Hypothalamus (tissue), 51 donors: ENCODE measurements at regions not wholly inside any gene's neighbourhood (a gene's known extent, or its start where the extent isn't known, plus 50 kb on each side); places are given as distances from the start of the nearest gene placed in this dataset.

Experiments
- DNase-seq, 51 donors: peaks; one replicate each; lab custom pipeline; 2025; lab: John Stamatoyannopoulos, UW

DNA sequence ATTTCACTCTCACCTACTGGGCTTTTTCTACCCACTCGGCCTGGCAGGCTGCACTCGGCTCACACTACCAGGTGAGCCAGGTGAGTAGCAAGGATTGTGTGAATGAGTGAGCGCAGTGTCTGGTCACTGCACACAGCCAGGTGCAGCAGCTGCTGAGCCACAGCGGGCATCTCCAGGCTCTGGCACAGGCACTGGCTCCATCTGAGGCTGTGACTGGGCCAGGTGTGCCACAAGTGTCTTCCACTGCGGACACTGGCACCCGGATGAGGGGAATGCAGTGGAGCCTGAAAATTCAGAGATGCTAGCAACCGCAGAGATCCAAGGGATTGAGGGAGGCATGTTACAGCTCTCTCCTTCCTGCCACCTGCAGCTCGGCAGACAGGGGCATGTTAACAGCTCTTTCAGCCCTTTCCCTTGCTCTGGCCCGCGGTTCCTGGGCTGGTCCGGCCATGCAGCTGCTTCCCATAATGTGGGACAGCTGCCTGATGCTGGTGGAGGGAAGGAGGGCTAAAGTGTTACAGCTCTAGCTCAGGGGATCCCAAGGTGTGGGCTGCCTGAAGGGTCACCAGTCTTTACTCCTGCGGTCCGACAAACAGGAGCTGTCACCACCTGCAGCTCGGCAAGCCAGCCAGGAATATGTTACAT, 1038.3 kb downstream of the AMY1C start:
- DNase-seq: no peak

DNA sequence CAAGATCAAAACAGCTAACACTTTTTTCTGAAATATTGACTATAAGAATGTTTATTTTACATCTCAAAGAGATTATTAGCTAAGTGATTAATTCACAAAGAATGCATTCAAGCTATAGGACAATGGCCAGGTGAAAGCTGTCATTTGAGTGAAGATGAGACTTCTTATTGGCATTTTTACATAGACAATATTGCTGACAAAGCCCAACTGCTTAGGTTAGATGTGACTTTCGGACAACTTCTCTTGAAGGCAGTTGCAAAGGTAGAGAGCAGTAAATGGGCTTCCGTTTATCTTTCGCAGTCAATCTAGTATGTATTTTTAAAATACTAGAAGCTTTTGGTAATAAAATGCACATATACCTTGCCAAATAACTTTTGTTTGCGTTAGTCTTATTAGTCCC, 1041.3 kb downstream of the AMY1C start:
- DNase-seq: no peak

DNA sequence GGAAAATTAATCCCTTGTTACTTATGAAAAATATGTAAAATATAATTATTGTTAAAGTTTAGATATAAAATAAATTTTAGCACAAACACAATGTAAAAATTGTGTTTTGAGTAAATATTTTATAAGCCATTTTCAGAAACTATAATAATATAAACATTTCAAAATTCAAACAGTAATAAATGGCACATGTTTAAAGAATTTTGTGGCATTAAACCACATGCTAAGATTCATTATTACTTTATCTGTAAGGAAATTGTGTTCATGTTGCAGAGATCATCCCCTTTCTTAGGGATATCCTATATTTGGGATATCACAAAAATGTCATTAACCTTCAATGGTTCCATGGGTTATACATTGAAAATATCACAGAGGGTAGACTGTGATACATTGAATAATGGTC, 1044.3 kb downstream of the AMY1C start:
- no peak for DNase-seq

DNA sequence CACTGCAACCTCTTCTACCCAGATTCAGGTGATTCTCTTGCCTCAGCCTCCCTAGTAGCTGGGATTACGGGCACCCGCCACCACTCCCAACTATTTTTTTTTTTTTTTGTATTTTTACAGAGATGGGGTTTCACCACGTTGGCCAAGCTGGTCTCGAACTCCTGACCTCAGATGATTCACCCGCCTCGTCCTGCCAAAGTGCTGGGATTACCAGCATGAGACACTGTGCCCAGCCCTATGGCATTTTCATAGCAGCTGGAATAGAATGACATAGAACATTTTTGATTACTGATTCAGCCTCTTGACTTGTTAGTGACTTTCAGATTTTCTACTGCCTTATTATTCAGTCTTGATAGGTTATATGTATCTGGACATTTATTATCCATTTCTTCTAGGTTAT, 1046.2 kb downstream of the AMY1C start:
- no peak for DNase-seq

DNA sequence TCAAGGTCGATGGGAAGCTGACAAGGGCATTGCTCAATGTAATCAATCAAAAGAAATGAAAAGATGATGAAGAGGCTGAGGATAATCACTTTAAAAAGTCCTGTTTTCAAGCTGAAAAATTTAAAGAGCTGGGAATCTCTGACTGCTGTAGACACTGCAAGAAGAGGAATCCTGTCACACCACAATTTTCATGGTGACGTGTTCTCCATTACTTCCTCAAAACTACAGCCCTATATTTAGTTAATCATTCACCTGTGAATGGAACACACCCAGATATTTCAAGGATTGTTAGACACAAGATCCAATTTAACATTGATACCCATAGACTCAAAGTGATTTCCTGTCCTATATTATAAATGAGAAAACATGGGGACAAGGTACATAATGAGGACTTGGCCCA, 1048.3 kb downstream of the AMY1C start:
- DNase-seq: no peak

DNA sequence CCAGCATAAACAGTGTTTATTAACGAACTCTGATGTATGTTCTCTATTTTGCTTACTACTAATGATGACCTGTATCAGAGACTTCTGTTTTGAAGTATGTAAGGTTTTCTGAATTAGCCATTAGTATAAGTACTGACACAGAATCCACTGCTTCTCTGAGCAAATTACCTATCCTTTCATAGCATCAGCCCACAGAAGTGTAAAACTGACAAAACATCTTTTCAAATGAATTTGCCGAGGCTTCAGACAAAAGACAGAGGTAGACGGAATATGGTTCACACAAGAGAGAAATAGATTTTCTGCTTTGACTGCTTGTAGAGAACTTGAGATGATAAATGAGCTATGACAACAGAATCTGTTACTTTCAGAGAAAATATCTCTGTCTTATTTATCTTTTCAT, 1051.6 kb downstream of the AMY1C start:
- DNase-seq: no peak

DNA sequence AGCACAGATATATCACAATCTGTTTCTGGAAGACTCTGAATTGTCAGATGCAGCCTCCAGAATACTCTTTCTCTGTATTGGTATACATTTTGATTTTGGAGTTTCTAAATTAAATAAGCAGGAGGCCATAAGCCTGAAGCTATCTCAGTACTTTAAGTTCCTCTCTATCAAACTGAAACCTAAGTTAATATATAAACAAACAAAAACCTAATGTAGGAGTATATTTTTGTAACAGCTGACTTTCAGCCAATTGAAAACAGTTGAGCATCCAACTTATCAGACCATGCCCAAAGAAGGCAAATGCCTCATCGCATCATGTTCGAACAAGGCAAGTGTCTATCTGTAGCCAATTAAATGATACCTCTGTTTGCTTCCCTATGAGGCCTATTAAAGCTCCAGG, 1054.4 kb downstream of the AMY1C start:
- no peak for DNase-seq

DNA sequence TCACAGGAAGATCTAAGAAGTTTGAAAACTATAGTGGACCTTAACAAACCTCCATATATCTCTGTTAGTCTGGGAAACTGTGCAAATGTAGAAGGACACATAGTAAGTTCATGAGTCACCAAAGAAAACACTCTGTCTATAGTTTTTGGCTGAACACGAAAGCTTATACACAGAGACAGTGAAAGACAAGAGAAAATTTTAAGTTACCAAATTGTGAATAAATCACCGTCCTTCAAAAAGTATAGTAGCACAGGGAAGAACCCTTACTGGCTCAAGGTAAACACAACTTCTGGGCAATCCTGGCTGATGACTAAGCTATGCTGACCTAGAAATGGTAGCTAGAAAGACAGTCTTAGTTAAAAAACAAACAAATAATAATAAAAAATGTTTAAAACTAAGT, 1057.9 kb downstream of the AMY1C start:
- DNase-seq: no peak

DNA sequence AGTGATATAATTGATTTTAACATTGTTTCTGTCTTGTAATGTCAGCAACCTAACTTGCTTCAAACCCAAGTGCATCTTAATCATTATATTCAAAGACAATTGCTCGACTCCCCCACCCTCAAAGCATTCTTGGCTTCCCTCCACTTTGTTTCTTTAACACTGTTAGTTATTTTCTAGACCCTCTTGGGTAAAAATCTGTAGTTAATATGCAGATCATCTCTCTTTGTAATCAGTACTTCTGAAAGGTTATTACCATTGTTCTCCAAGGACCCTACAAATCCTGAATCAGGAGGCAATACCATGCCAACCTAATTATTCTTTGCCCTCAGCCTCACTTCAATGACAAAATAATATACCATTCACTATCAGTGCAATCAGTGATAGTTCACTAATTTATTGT, 1075.7 kb downstream of the AMY1C start:
- DNase-seq: no peak

DNA sequence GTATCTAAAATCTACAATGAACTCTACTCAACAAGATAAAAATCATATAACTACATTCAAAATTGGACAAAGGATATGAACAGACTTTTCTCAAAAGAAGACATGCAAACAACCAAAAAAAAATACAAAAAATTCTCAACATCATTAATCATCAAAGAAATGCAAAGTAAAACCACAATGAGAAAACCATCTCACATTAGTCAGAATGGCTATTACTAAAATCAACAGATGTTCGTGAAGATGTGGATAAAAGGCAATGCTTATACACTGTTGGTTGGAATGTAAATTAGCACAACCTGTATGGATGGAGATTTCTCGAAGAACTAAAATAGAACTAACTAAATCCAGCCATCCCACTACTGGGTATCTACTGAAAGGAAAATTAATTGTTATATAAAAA, 1080.8 kb downstream of the AMY1C start:
- no peak for DNase-seq

DNA sequence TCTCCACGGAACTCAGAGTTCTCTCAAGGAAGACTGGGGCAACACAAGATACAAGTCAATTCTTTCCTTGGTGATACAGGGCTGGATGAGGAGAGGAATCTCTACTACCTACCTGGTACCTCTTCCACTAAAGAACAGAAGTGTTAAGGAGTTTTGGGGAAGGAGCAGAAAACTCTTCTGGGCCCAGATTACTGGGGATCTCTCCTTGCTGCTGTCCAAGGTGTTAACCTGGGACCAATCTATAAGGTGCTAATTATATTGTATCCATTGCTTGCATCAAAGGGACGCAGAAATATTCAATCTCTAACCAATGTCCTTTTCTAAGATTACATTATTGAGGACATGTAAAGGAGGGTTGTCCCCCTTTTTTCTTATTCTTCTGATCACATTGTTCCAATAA, 1102.5 kb downstream of the AMY1C start:
- DNase-seq: no peak

DNA sequence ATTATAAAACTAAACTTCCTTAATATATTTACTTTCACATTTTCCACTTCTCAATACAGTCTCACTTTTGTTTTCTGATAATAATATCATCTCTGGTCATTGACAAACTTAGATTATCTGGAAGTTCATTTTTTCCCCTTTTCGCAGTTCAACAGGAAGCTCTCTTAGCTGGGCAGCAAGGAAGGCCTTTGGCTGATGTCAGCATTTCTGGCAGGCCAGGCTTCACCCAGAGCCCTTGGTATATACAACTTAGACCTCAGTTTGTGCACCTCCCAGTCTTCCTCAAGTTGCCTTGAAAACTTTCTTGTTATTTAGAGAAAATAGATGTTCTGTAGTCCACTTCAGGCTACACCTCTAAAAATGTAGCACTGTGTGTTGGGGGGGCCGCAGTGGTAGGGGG, 1103.6 kb downstream of the AMY1C start:
- no peak for DNase-seq

DNA sequence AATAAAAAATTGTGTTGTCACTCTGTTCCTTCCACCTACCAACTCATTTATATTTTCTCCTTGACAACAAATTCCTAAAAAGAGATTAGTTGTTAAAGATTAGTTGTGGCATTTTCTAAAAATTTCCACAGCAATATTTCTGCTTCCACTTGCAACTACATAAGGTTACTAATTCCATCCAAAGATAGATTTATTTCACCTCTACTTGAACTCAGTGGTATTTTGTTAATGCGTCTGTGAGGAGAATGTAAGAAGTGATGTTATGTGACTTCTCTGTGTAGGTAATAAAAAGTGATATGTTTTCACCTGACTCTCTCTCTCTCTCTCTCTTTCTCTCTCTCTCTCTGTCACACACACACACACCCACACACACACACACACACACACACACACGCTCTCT, 1104.8 kb downstream of the AMY1C start:
- DNase-seq: no peak

DNA sequence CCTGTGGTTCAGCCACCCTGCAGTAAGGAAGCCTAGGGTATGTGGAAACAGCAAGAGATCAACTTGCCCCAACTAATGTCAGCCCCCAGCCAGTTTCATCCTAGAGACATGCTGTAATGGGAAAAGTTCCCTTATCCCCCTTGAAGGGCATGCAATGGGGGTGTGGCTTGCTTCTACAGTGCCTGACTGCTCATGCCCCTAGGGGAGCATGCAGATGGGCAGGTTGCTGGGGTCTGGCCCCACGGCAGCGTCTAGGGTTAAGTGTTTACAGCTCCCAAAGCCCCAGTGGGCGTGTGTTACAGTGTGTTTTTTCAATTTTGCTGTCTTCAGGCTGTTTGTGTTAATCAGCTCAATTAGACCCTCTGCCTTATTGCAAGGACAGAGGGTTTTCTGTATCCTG, 1105.9 kb downstream of the AMY1C start:
- no peak for DNase-seq

DNA sequence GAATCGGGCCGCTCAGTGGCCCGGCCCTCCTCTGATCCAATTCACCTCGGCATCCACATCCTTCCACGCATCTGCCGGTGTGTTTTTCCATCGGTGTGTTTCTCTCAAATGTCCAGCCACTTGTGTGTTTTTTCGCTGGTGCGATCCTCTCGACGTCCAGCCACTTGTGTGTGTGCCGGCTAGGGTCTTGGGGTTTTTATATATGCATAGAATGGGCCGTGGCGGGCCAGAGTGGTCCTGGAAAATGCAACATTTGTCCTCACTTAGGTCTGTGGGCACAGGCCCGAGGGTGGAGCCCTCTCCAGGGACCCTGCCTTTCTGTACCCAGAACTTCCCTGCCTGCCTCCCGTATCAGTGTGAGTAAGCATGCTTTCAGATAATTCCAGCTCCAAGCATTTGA, 1106.4 kb downstream of the AMY1C start:
- DNase-seq: no peak

DNA sequence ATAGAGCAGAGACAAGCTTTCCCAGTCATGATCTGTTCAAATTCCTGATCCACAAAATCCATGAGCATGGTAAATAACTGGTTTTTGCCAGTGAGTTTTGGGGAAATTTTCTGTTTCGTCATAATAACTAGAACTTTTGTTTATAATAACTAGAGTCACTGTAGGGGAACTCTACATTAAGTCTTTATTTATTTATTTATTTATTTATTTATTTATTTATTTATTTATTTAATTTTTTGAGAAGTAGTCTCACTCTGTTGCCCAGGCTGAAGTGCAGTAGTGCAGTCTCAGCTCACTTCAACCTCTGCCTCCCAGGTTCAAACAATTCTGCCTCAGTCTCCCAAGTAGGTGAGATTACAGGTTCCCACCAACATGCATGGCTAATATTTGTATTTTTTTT, 1106.8 kb downstream of the AMY1C start:
- no peak for DNase-seq

DNA sequence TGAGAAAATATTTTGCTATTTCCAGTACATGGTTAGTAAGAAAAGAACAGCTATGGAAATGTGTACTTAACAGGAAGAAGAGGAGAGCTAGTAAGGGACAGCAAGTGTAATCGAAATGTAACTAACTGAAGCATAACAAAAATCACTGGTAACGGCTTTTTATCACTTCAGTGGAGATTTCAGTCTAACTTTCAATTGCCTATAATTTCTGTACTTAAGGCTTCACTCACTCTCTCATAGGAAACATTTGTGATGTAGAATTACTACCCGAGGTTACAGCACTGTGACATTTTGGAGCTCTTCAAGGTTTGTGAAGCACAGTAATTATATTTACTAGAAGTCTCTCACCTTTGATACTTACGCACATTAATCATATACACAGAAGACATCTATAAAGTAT, 1119.1 kb downstream of the AMY1C start:
- no peak for DNase-seq

DNA sequence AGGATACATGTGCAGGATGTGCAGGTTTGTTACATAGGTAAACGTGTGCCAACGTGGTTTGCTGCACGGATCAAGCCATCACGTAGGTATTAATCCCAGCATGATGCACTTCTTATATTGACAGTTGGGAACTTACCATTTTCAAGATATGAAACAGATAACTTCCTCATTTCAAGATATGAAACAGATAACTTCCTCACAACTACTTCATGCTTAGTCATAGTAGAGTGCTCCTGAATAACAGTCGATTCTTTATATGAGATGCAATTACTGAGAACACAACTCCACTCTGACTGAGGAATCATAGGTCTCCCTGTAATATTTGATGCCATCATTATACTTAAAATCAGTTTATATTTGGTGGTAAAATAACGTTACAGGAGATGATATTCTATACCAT, 1124.3 kb downstream of the AMY1C start:
- no peak for DNase-seq

DNA sequence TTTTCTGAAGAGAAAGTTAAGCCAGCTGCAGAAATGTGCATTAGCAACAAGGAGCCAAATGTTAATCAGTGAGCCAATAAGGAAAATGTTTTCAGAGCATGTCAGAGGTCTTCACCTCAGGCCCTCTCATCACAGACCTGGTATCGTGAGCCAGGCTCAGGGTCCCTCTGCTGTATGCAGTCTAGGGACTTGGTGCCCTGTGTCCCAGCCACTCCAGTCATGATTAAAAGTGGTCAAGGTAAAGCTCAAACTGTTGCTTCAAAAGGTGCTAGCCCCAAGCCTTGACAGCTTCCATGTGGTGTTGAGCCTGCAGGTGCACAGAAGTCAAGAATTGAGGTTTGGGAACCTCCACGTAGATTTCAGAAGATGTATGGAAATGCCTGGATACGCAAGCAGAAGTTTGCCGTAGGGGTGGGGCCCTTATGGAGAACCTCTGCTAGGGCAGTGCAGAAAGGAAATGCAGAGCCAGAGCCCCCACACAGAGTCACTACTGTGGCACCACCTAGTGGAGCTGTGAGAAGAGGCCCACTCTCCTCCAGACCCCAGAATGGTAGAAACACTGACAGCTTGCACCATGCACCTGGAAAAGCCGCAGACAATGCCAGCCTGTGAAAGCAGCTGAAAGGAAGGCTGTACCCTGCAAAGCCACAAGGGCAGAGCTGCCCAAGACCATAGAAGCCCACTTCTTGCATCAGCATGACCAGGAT, 1128.7 kb downstream of the AMY1C start:
- DNase-seq: no peak

DNA sequence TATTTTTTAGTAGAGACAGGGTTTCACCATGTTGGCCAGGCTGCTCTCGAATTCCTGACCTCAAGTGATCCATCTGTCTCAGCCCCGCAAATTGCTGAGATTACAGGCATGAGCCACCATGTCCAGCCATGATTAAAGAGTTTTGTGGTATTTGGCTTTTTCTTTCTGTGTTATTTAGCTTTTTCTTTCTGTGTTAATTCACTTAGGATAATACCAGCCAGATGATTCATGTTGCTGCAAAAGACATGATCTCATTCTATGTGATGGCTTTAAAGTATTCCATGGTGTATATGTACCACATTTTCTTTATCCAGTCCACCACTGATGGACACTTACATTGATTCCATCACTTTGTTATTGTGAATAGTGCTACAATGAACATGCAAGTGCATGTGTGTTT, 1135.2 kb downstream of the AMY1C start:
- DNase-seq: no peak

DNA sequence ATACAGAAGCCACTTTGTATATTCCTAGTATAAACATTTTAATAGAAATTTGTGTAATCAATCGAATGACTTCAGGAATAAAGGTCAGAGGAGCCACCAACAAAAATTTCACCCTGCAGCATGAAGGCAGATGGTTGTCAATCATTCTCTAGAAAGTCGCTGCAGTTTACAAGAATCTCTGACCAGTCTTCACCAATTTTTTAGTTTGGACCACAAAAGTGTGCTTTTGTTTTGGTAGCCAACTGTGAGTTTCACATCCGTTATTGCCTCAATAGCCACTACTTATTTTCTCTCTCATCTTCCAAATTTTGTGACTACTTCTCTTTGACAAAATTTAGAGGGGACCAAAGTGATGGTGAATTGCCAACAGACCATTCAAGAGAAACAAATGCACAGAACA, 1155.6 kb downstream of the AMY1C start:
- DNase-seq: no peak

DNA sequence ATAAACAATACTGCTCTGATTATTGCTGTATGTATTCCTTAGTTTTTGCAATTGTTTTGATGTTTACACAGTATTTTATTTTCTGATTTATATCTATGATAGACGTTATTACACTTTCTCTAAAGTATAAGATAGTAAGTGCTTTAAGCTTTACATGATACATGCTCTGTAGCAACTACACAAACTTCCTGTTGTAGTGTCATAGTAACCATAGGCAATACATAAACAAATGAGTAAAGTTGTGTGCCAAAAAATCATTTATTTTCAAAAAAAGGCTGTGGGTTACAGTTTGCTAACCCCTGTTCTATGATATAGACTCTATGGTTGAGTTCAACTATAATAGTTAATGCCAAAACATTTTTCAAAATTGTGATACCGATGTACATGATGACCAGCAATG, 1156.4 kb downstream of the AMY1C start:
- no peak for DNase-seq

DNA sequence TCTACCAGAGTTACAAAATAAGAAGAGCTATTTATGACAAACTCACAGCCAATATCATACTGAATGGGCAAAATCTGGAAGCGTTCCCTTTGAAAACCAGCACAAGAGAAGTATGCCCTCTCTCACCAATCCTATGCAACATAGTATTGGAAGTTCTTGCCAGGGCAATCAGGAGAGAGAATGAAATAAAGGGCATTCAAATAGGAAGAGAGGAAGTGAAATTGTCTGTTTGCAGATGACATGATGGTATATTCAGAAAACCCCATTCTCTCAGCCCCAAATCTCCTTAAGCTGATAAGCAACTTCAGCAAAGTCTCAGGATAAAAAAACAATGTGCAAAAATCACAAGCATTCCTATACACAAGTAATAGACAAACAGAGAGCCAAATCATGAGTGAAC, 1169.5 kb downstream of the AMY1C start:
- DNase-seq: no peak
